WTC11 (cell line): ENCODE measurements at regions not wholly inside any gene's neighbourhood (a gene's known extent, or its start where the extent isn't known, plus 50 kb on each side); places are given as distances from the start of the nearest gene placed in this dataset.

Experiments used
- ATAC-seq: fragments of 200-7000 bp; cut with Tn5 transposase; 2 replicates; pipeline ENCODE4 v1.10.0; 2021; ENCODE audit warnings: mild to moderate bottlenecking, moderate library complexity
- CTCF ChIA-PET: fragments of 300-600 bp; sonication (Branson Sonifier 250); formaldehyde crosslinking; loops from one replicate; lab custom pipeline; 2021; ENCODE audit warnings: antibody characterized with exemption; lab: Charles Lee
- POLR2A ChIA-PET: fragments of 350-600 bp; sonication (Branson Sonifier 250); formaldehyde crosslinking; loops from one replicate; lab custom pipeline; 2021; ENCODE audit warnings: antibody characterized with exemption; lab: Charles Lee
- DNase-seq: peaks from one replicate; pipeline ENCODE4 v3.0.0; 2021; ENCODE audit warnings: low spot score
- H3K27ac Mint-ChIP-seq: 2 replicates; pipeline ENCODE4 v1.8.0; 2021; ENCODE audit warnings: mixed read lengths
- H3K27me3 Mint-ChIP-seq: 2 replicates; pipeline ENCODE4 v1.8.0; 2021; ENCODE audit warnings: low read depth, mild to moderate bottlenecking, moderate library complexity, mixed read lengths
- H3K36me3 Mint-ChIP-seq: 2 replicates; pipeline ENCODE4 v1.8.0; 2021; ENCODE audit warnings: mixed read lengths
- H3K4me1 Mint-ChIP-seq: 2 replicates; pipeline ENCODE4 v1.8.0; 2022; ENCODE audit warnings: mixed read lengths
- H3K4me3 Mint-ChIP-seq: 2 replicates; pipeline ENCODE4 v1.8.0; 2021; ENCODE audit warnings: mild to moderate bottlenecking, moderate library complexity, mixed read lengths
- H3K9me3 Mint-ChIP-seq: 2 replicates; pipeline ENCODE4 v1.8.0; 2021; ENCODE audit warnings: mixed read lengths
- ARID4B ChIP-seq: sonication (generic); formaldehyde crosslinking; IDR thresholded peaks from 2 replicates; pipeline ENCODE4 v1.8.0; 2023; ENCODE audit warnings: missing genetic modification reagents, mild to moderate bottlenecking, borderline replicate concordance
- E2F4 ChIP-seq: sonication (generic); formaldehyde crosslinking; IDR thresholded peaks from 2 replicates; pipeline ENCODE4 v1.8.1; 2022; ENCODE audit warnings: low read depth, mild to moderate bottlenecking, moderate library complexity, missing genetic modification reagents, borderline replicate concordance
- E2F5 ChIP-seq: sonication (generic); formaldehyde crosslinking; IDR thresholded peaks from 2 replicates; pipeline ENCODE4 v1.8.1; 2022; ENCODE audit warnings: mild to moderate bottlenecking, moderate library complexity, missing genetic modification reagents
- HMGA2 ChIP-seq: fragments of 250-450 bp; sonication (Bioruptor Pico); IDR thresholded peaks from 2 replicates; pipeline ENCODE4 v1.4.0; 2021; ENCODE audit warnings: mild to moderate bottlenecking, moderate library complexity
- NFYB ChIP-seq: sonication (generic); formaldehyde crosslinking; conservative IDR thresholded peaks from 2 replicates; pipeline ENCODE4 v1.8.0; 2022; ENCODE audit warnings: low read depth, missing genetic modification reagents
- RELA ChIP-seq: sonication (generic); formaldehyde crosslinking; IDR thresholded peaks from 2 replicates; pipeline ENCODE4 v1.8.1; 2022; ENCODE audit warnings: missing genetic modification reagents, mild to moderate bottlenecking, borderline replicate concordance
- RORB ChIP-seq: fragments of 250-450 bp; sonication (Bioruptor Pico); IDR thresholded peaks from 2 replicates; pipeline ENCODE4 v1.9.0; 2021; ENCODE audit warnings: mild to moderate bottlenecking
- SMAD3 ChIP-seq: sonication (generic); formaldehyde crosslinking; IDR thresholded peaks from 2 replicates; pipeline ENCODE4 v1.8.0; 2022; ENCODE audit warnings: missing genetic modification reagents, mild to moderate bottlenecking, borderline replicate concordance
- ZBTB21 ChIP-seq: sonication (generic); formaldehyde crosslinking; IDR thresholded peaks from 2 replicates; pipeline ENCODE4 v1.8.1; 2023; ENCODE audit warnings: mild to moderate bottlenecking, missing genetic modification reagents, borderline replicate concordance
- ZBTB43 ChIP-seq: sonication (generic); formaldehyde crosslinking; IDR thresholded peaks from 2 replicates; pipeline ENCODE4 v1.8.1; 2023; ENCODE audit warnings: mild to moderate bottlenecking, missing genetic modification reagents
- ZNF121 ChIP-seq: sonication (generic); formaldehyde crosslinking; IDR thresholded peaks from 2 replicates; pipeline ENCODE4 v1.8.0; 2023; ENCODE audit warnings: missing genetic modification reagents
- ZNF232 ChIP-seq: sonication (generic); formaldehyde crosslinking; IDR thresholded peaks from 2 replicates; pipeline ENCODE4 v1.8.0; 2022; ENCODE audit warnings: mild to moderate bottlenecking, missing genetic modification reagents
- ZNF281 ChIP-seq: sonication (generic); formaldehyde crosslinking; IDR thresholded peaks from 2 replicates; pipeline ENCODE4 v1.8.0; 2023; ENCODE audit warnings: mild to moderate bottlenecking, missing genetic modification reagents
- ZNF416 ChIP-seq: fragments of 250-450 bp; sonication (Bioruptor Pico); IDR thresholded peaks from 2 replicates; pipeline ENCODE4 v1.9.0; 2021; ENCODE audit warnings: mild to moderate bottlenecking, inconsistent platforms
- ZNF423 ChIP-seq: fragments of 250-450 bp; sonication (Bioruptor Pico); IDR thresholded peaks from 2 replicates; pipeline ENCODE4 v2.1.2; 2022; ENCODE audit warnings: mild to moderate bottlenecking, moderate library complexity
- ZNF512 ChIP-seq: sonication (generic); formaldehyde crosslinking; IDR thresholded peaks from 2 replicates; pipeline ENCODE4 v1.8.1; 2022; ENCODE audit warnings: missing genetic modification reagents, borderline replicate concordance
- ZNF532 ChIP-seq: fragments of 250-450 bp; sonication (Bioruptor Pico); IDR thresholded peaks from 2 replicates; pipeline ENCODE4 v1.9.0; 2021; ENCODE audit warnings: mild to moderate bottlenecking, borderline replicate concordance

- no peak for TF ChIP-seq ZNF512 (CRISPR knock-in tag)
- no peak for TF ChIP-seq RELA (CRISPR knock-in tag)
- no peak for TF ChIP-seq SMAD3
- no peak for TF ChIP-seq NFYB
- TF ChIP-seq RORB (CRISPR knock-in tag), result no peak
- no peak for TF ChIP-seq E2F5 (CRISPR knock-in tag)
- TF ChIP-seq ZNF121, result no peak
- no peak for TF ChIP-seq HMGA2 (CRISPR knock-in tag)
- no peak for TF ChIP-seq ZNF416 (CRISPR knock-in tag)
- no peak for TF ChIP-seq ZNF423 (CRISPR knock-in tag)
- TF ChIP-seq ZNF281 (CRISPR knock-in tag), result no peak
- no peak for TF ChIP-seq ZBTB43 (CRISPR knock-in tag)
- no peak for TF ChIP-seq ZNF232 (CRISPR knock-in tag)
- no peak for TF ChIP-seq ARID4B (CRISPR knock-in tag)
- no peak for TF ChIP-seq ZNF532
- no peak for TF ChIP-seq ZBTB21 (CRISPR knock-in tag)
- no peak for TF ChIP-seq E2F4 (CRISPR knock-in tag)
- peaks cover 3% of the 10 kb centered on the region; the same call in 1 of the 2 replicates for H3K36me3 Mint-ChIP-seq
- POLR2A ChIA-PET, result no interaction called here
- H3K27me3 Mint-ChIP-seq, result no peaks in the 10 kb centered on the region
- CTCF ChIA-PET, result no interaction called here
- no peak overlapping the region for H3K27ac Mint-ChIP-seq
- DNase-seq (no peak), ATAC-seq (no peak)
- H3K4me3 Mint-ChIP-seq, result no peak overlapping the region
- no peaks in the 10 kb centered on the region for H3K4me1 Mint-ChIP-seq
- peaks cover 25% of the 10 kb centered on the region for H3K9me3 Mint-ChIP-seq
Measured at GRCh38 chr20:16674243-16674642, 55.6 kb upstream of the SNRPB2 start.
